GM12891 (cell line): ENCODE measurements at regions not wholly inside any gene's neighbourhood (a gene's known extent, or its start where the extent isn't known, plus 50 kb on each side); places are given as distances from the start of the nearest gene placed in this dataset.

Source experiments
- POLR2A ChIP-seq: IDR thresholded peaks from 2 replicates; pipeline ENCODE4 v1.6.1; 2011; ENCODE audit warnings: low read depth, low read length, control low read depth
- SPI1 ChIP-seq: IDR thresholded peaks from 2 replicates; pipeline ENCODE4 v1.6.1; 2011; ENCODE audit warnings: low read depth, low read length, control low read depth

- TF ChIP-seq POLR2A: no peak
- TF ChIP-seq SPI1: no peak
Measured at GRCh38 chr12:126204326-126204725, 1139.1 kb downstream of the AACS start.
